ENCODE measurements at regions not wholly inside any gene's neighbourhood (a gene's known extent, or its start where the extent isn't known, plus 50 kb on each side); places are given as distances from the start of the nearest gene placed in this dataset.

- TF ChIP-seq, protein P1, sequence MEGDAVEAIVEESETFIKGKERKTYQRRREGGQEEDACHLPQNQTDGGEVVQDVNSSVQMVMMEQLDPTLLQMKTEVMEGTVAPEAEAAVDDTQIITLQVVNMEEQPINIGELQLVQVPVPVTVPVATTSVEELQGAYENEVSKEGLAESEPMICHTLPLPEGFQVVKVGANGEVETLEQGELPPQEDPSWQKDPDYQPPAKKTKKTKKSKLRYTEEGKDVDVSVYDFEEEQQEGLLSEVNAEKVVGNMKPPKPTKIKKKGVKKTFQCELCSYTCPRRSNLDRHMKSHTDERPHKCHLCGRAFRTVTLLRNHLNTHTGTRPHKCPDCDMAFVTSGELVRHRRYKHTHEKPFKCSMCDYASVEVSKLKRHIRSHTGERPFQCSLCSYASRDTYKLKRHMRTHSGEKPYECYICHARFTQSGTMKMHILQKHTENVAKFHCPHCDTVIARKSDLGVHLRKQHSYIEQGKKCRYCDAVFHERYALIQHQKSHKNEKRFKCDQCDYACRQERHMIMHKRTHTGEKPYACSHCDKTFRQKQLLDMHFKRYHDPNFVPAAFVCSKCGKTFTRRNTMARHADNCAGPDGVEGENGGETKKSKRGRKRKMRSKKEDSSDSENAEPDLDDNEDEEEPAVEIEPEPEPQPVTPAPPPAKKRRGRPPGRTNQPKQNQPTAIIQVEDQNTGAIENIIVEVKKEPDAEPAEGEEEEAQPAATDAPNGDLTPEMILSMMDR (IDR thresholded peaks at IDR 0.05; ENCODE audit: low read depth, low read length): no peak
- no peak for TF ChIP-seq EZH2phosphoT487 (IDR thresholded peaks at IDR 0.05; ENCODE audit: low read depth)
Measured at GRCh38 chr6:135655055-135655454, 157.5 kb upstream of the AHI1 start.
